Tibial nerve (tissue), 4 donors: ENCODE measurements at regions not wholly inside any gene's neighbourhood (a gene's known extent, or its start where the extent isn't known, plus 50 kb on each side); places are given as distances from the start of the nearest gene placed in this dataset.

Source experiments
- EP300 ChIP-seq, 2 donors: sonication (generic); formaldehyde crosslinking; IDR thresholded peaks; one replicate each; pipeline ENCODE4 v1.6.1; 2017; ENCODE audit warnings: antibody characterized with exemption in 2 of 2, mild to moderate bottlenecking in 1 of 2
- POLR2A ChIP-seq, 2 donors: fragments of 450-650 bp; IDR thresholded peaks; one replicate each; pipeline ENCODE4 v1.6.1; 2017; ENCODE audit warnings: antibody characterized with exemption in 2 of 2, mild to moderate bottlenecking in 2 of 2, moderate library complexity in 2 of 2
- TF ChIP-seq, protein P1 (sequence below), 5 experiments: fragments of 200-600 bp in 3 of 5; fragments of 450-650 bp in 2 of 5; sonication (generic) in 3 of 5; IDR thresholded peaks; one replicate each; pipeline ENCODE4 v1.5.1; 2016 to 2019; ENCODE audit warnings: antibody characterized with exemption in 5 of 5, mild to moderate bottlenecking in 3 of 5, moderate library complexity in 2 of 5

DNA sequence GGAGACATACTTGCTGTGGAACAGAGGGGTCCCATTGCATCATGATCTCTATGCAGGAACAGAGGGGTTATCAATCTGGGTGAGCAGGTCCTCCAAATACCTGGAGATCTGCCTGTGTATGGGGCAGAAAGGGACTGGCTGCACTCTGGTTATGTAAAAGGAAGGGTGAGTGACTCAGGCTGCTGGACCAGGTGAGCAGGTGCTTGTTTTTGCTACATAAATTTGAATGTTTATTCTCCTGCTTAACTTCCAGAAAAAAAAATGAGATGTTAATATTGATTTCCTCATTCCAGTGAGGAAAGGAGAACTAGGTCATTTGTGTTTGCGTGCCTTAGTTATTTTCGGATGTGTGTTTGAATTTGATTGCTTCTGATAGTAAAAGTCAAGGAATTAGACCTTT lies 225.8 kb upstream of the TRAM1L1 start:
- TF ChIP-seq, protein P1, sequence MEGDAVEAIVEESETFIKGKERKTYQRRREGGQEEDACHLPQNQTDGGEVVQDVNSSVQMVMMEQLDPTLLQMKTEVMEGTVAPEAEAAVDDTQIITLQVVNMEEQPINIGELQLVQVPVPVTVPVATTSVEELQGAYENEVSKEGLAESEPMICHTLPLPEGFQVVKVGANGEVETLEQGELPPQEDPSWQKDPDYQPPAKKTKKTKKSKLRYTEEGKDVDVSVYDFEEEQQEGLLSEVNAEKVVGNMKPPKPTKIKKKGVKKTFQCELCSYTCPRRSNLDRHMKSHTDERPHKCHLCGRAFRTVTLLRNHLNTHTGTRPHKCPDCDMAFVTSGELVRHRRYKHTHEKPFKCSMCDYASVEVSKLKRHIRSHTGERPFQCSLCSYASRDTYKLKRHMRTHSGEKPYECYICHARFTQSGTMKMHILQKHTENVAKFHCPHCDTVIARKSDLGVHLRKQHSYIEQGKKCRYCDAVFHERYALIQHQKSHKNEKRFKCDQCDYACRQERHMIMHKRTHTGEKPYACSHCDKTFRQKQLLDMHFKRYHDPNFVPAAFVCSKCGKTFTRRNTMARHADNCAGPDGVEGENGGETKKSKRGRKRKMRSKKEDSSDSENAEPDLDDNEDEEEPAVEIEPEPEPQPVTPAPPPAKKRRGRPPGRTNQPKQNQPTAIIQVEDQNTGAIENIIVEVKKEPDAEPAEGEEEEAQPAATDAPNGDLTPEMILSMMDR (IDR thresholded peaks at IDR 0.05): no peak
- TF ChIP-seq EP300 (IDR thresholded peaks at IDR 0.05) (no peak), POLR2A (IDR thresholded peaks at IDR 0.05) (no peak)
